ENCODE measurements at regions not wholly inside any gene's neighbourhood (a gene's known extent, or its start where the extent isn't known, plus 50 kb on each side); places are given as distances from the start of the nearest gene placed in this dataset.

GRCh38 chr3:89049119-89049518 is 58.3 kb upstream of the EPHA3 start:
- Histone ChIP-seq H3K9me3 (ENCODE audit: control insufficient read depth in 2 of 2, insufficient read depth in 1 of 2, low read depth in 1 of 2, low read length in 1 of 2) (no peaks in the 10 kb centered on the region), H3K27me3 (ENCODE audit: control insufficient read depth in 3 of 3, insufficient read depth in 3 of 3, low read length in 3 of 3) (no peaks in the 10 kb centered on the region), H3K4me3 (ENCODE audit: low read depth in 1 of 3, low read length in 3 of 3) (no peak overlapping the region), H3K4me1 (ENCODE audit: control insufficient read depth in 3 of 3, insufficient read depth in 2 of 3, low read depth in 1 of 3, low read length in 2 of 3) (no peaks in the 10 kb centered on the region), H3K27ac (ENCODE audit: low read depth in 1 of 3, low read length in 2 of 3) (no peak overlapping the region), H3K36me3 (ENCODE audit: control insufficient read depth in 3 of 3, insufficient read depth in 2 of 3, low read depth in 1 of 3, low read length in 3 of 3) (no peaks in the 10 kb centered on the region)
- 62 to 75% (median 65%) methylated on average over 2 of the region's 2 CpGs for WGBS, 3 donors
- no peak for DNase-seq
- no peak for FAIRE-seq

GRCh38 chr3:89052386-89052785 is 55.0 kb upstream of the EPHA3 start:
- 25 to 42% (median 32%) methylated on average over 3 of the region's 3 CpGs for WGBS, 3 donors
- no peak for FAIRE-seq
- no peak for DNase-seq
- Histone ChIP-seq H3K4me3 (ENCODE audit: low read depth in 1 of 3, low read length in 3 of 3) (no peak overlapping the region), H3K27me3 (ENCODE audit: control insufficient read depth in 3 of 3, insufficient read depth in 3 of 3, low read length in 3 of 3) (no peaks in the 10 kb centered on the region), H3K36me3 (ENCODE audit: control insufficient read depth in 3 of 3, insufficient read depth in 2 of 3, low read depth in 1 of 3, low read length in 3 of 3) (no peaks in the 10 kb centered on the region), H3K27ac (ENCODE audit: low read depth in 1 of 3, low read length in 2 of 3) (no peak overlapping the region), H3K4me1 (ENCODE audit: control insufficient read depth in 3 of 3, insufficient read depth in 2 of 3, low read depth in 1 of 3, low read length in 2 of 3) (no peaks in the 10 kb centered on the region), H3K9me3 (ENCODE audit: control insufficient read depth in 2 of 2, insufficient read depth in 1 of 2, low read depth in 1 of 2, low read length in 1 of 2) (no peaks in the 10 kb centered on the region)

GRCh38 chr3:89057398-89057797 is 50.0 kb upstream of the EPHA3 start:
- Histone ChIP-seq H3K4me1 (ENCODE audit: control insufficient read depth in 3 of 3, insufficient read depth in 2 of 3, low read depth in 1 of 3, low read length in 2 of 3) (no peaks in the 10 kb centered on the region), H3K36me3 (ENCODE audit: control insufficient read depth in 3 of 3, insufficient read depth in 2 of 3, low read depth in 1 of 3, low read length in 3 of 3) (no peaks in the 10 kb centered on the region), H3K9me3 (ENCODE audit: control insufficient read depth in 2 of 2, insufficient read depth in 1 of 2, low read depth in 1 of 2, low read length in 1 of 2) (no peaks in the 10 kb centered on the region), H3K4me3 (ENCODE audit: low read depth in 1 of 3, low read length in 3 of 3) (no peak overlapping the region), H3K27ac (ENCODE audit: low read depth in 1 of 3, low read length in 2 of 3) (no peak overlapping the region), H3K27me3 (ENCODE audit: control insufficient read depth in 3 of 3, insufficient read depth in 3 of 3, low read length in 3 of 3) (no peaks in the 10 kb centered on the region)
- WGBS, 3 donors: 74 to 76% (median 75%) methylated on average over 4 of the region's 4 CpGs
- DNase-seq (no peak), FAIRE-seq (no peak)

Data from small intestine (tissue), 7 donors.